ENCODE measurements at regions not wholly inside any gene's neighbourhood (a gene's known extent, or its start where the extent isn't known, plus 50 kb on each side); places are given as distances from the start of the nearest gene placed in this dataset.

GRCh38 chr10:29921071-29921446, 138.3 kb downstream of the JCAD start:
- TF ChIP-seq CTCF (IDR thresholded peaks at IDR 0.05) (no peak), POLR2A (IDR thresholded peaks at IDR 0.05) (no peak), EP300 (IDR thresholded peaks at IDR 0.05) (no peak), POLR2AphosphoS5 (IDR thresholded peaks at IDR 0.05) (no peak)
